Natural killer cell (primary cell): ENCODE measurements at regions not wholly inside any gene's neighbourhood (a gene's known extent, or its start where the extent isn't known, plus 50 kb on each side); places are given as distances from the start of the nearest gene placed in this dataset.

Source experiments
- ATAC-seq, 3 donors: fragments of 150-1000 bp in 2 of 3; fragments of 200-7000 bp in 1 of 3; cut with Tn5 transposase; 1 replicate in 1 of 3; 2 replicates in 2 of 3; pipeline ENCODE4 v1.10.0; 2021; ENCODE audit warnings: mild to moderate bottlenecking in 2 of 3, moderate library complexity in 2 of 3
- DNase-seq, 2 donors: peaks; one replicate each; pipeline versions ENCODE4 v3.0.0 to v3.0.0-alpha.2; 2013 to 2021; ENCODE audit warnings: mixed read lengths in 1 of 2
- H3K27ac ChIP-seq: one replicate; pipeline ENCODE4 v1.5.1; 2013; ENCODE audit warnings: mild to moderate bottlenecking, low read length
- H3K27me3 ChIP-seq: one replicate; pipeline ENCODE4 v1.6.1; 2013; ENCODE audit warnings: low read length; ENCODE audit not compliant: control insufficient read depth, insufficient read depth
- H3K36me3 ChIP-seq: one replicate; pipeline ENCODE4 v1.6.1; 2013; ENCODE audit warnings: low read length; ENCODE audit not compliant: control insufficient read depth, insufficient read depth
- H3K4me1 ChIP-seq: one replicate; pipeline ENCODE4 v1.6.1; 2013; ENCODE audit warnings: low read length; ENCODE audit not compliant: control insufficient read depth, insufficient read depth
- H3K4me3 ChIP-seq: one replicate; pipeline ENCODE4 v1.5.1; 2013; ENCODE audit warnings: low read length
- H3K9me3 ChIP-seq: one replicate; pipeline ENCODE4 v1.6.1; 2013; ENCODE audit warnings: low read length; ENCODE audit not compliant: control insufficient read depth, insufficient read depth
- H3K27ac Mint-ChIP-seq, 2 donors: one replicate each; pipeline ENCODE4 v1.8.0; 2022; ENCODE audit warnings: mild to moderate bottlenecking in 2 of 2, mixed read lengths in 2 of 2, moderate library complexity in 1 of 2
- H3K27me3 Mint-ChIP-seq, 2 donors: one replicate each; pipeline ENCODE4 v1.8.0; 2022; ENCODE audit warnings: low read depth in 2 of 2, mixed read lengths in 2 of 2
- H3K36me3 Mint-ChIP-seq: one replicate; pipeline ENCODE4 v1.8.0; 2022; ENCODE audit warnings: mixed read lengths
- H3K4me1 Mint-ChIP-seq, 2 donors: one replicate each; pipeline ENCODE4 v1.8.0; 2022; ENCODE audit warnings: mixed read lengths in 2 of 2
- H3K4me3 Mint-ChIP-seq: one replicate; pipeline ENCODE4 v1.8.0; 2022; ENCODE audit warnings: mild to moderate bottlenecking, moderate library complexity, mixed read lengths
- H3K9me3 Mint-ChIP-seq, 2 donors: one replicate each; pipeline ENCODE4 v1.8.0; 2022; ENCODE audit warnings: mixed read lengths in 2 of 2
- WGBS: methylation state at CpG from one replicate; pipeline ENCODE4 v1.1.7; 2013; ENCODE audit warnings: missing lambda C conversion rate; ENCODE audit not compliant: insufficient coverage; 5-methylcytosine and 5-hydroxymethylcytosine counted together
- intact Hi-C: fragments of 100-400 bp; cut with micrococcal nuclease; formaldehyde crosslinking; loops from one replicate; pipeline ENCODE4 v1.14.2; 2022
- TF ChIP-seq, protein P1 (sequence below): fragments of 200-600 bp; IDR thresholded peaks from one replicate; pipeline ENCODE4 v1.8.0; 2022; ENCODE audit warnings: antibody characterized with exemption

DNA sequence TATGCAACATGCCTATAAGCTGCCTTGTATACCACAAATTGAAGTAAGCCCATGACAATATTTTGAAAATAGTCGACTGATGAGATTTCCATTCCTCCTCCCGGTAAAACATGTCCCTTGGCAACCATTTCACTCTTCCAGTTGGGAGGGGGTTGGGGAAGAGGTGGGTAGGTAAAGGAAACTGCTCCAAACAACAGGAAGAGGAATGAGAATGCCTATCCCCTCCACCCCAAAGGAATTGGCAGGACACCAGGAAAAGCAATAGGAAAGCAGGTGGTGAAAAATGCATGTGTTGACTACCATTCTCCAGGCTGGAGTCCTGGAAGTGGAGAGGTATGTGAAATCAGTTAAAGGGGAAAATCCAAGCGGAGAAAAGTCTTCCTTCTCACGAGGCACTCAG, 455.9 kb upstream of the PSMD7 start:
- ATAC-seq = no peak
- 83% methylated on average over 2 of the region's 4 CpGs for WGBS
- Histone ChIP-seq H3K36me3 (no peaks in the 10 kb centered on the region), H3K4me3 (no peak overlapping the region), H3K4me1 (no peaks in the 10 kb centered on the region), H3K27me3 (no peaks in the 10 kb centered on the region), H3K27ac (no peak overlapping the region), H3K9me3 (no peaks in the 10 kb centered on the region)
- intact Hi-C loops = no loop called here
- no peaks in the 10 kb centered on the region for H3K4me1 Mint-ChIP-seq
- H3K9me3 Mint-ChIP-seq = peaks cover 0 to 6% of the 10 kb centered on the region in 2 donors
- DNase-seq = no peak
- no peak overlapping the region for H3K4me3 Mint-ChIP-seq
- no peak overlapping the region for H3K27ac Mint-ChIP-seq
- no peaks in the 10 kb centered on the region for H3K36me3 Mint-ChIP-seq
- no peaks in the 10 kb centered on the region for H3K27me3 Mint-ChIP-seq
- TF ChIP-seq, protein P1, sequence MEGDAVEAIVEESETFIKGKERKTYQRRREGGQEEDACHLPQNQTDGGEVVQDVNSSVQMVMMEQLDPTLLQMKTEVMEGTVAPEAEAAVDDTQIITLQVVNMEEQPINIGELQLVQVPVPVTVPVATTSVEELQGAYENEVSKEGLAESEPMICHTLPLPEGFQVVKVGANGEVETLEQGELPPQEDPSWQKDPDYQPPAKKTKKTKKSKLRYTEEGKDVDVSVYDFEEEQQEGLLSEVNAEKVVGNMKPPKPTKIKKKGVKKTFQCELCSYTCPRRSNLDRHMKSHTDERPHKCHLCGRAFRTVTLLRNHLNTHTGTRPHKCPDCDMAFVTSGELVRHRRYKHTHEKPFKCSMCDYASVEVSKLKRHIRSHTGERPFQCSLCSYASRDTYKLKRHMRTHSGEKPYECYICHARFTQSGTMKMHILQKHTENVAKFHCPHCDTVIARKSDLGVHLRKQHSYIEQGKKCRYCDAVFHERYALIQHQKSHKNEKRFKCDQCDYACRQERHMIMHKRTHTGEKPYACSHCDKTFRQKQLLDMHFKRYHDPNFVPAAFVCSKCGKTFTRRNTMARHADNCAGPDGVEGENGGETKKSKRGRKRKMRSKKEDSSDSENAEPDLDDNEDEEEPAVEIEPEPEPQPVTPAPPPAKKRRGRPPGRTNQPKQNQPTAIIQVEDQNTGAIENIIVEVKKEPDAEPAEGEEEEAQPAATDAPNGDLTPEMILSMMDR = no peak

DNA sequence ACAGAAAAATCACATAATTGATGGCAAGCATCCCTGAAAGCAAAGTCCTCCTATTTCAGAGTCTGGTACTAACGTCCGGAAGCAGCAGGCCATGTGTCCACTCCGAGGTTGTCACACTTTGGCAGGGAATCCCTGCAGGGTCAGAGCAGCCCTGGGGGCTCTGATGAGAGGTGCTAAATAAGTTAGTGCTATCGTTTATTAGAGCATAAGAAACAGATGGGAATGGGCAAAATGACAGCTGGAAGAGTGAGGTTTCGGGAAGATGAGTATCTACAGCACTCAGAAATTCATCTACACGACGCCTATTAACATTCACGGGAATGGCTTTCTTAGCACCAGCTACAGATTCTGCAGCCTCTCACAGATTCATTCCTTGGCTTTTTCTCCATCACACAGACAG, 465.4 kb upstream of the PSMD7 start:
- 83% methylated on average over 8 of the region's 8 CpGs for WGBS
- Mint-ChIP-seq H3K27me3 (no peaks in the 10 kb centered on the region), H3K36me3 (peaks cover 7% of the 10 kb centered on the region), H3K9me3 (peaks cover 4 to 6% of the 10 kb centered on the region in 2 donors), H3K4me1 (no peaks in the 10 kb centered on the region), H3K27ac (no peak overlapping the region), H3K4me3 (no peak overlapping the region)
- TF ChIP-seq, protein P1 = no peak
- H3K27me3 ChIP-seq = no peaks in the 10 kb centered on the region
- ATAC-seq = no peak
- no peak for DNase-seq
- H3K4me1 ChIP-seq = no peaks in the 10 kb centered on the region
- H3K27ac ChIP-seq = no peak overlapping the region
- H3K36me3 ChIP-seq = no peaks in the 10 kb centered on the region
- intact Hi-C loops = no loop called here
- no peaks in the 10 kb centered on the region for H3K9me3 ChIP-seq
- no peak overlapping the region for H3K4me3 ChIP-seq

DNA sequence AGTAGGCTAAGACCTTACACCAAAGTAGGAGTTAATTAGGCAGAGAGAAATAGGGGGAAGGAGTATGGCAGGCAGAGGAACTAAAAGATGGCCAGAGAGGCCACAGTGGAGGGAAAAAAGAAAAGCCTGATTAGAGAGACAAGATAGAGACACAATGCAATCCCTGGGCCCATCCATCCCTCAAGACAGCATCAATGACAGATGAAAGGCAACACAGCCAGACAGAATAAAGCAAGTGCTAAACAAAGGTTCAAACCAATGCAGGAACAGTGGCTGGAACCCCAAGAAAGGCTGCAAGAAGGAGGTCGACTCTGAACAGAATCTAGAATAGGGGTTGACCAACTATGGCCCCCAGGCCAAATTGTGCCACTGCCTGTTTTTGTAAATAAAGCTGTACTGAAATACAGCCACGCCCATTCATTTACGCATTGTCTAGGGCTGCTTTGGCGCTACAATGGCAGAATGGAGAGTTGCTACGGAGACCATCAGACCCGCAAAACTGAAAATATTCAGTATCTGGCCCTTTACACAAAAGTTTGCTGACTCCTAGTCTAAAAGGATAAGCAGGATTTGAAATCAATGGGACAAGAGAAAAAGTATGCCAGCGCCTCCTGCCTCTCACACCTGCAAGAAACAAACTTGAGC, 473.3 kb upstream of the PSMD7 start:
- no peaks in the 10 kb centered on the region for H3K4me1 Mint-ChIP-seq
- intact Hi-C loops = no loop called here

More for the DNA sequence above, 473.3 kb upstream of the PSMD7 start:
- Mint-ChIP-seq H3K9me3 (peaks cover 0 to 2% of the 10 kb centered on the region in 2 donors), H3K27me3 (no peaks in the 10 kb centered on the region), H3K27ac (no peak overlapping the region), H3K4me3 (no peak overlapping the region), H3K36me3 (no peaks in the 10 kb centered on the region)
- TF ChIP-seq, protein P1 = no peak
- Histone ChIP-seq H3K9me3 (no peaks in the 10 kb centered on the region), H3K4me3 (no peak overlapping the region), H3K27ac (no peak overlapping the region), H3K27me3 (no peaks in the 10 kb centered on the region), H3K36me3 (no peaks in the 10 kb centered on the region), H3K4me1 (no peaks in the 10 kb centered on the region)
- DNase-seq (no peak), ATAC-seq (no peak)
- 90% methylated on average over 7 of the region's 7 CpGs for WGBS
